Keratinocyte (primary cell): ENCODE measurements at regions not wholly inside any gene's neighbourhood (a gene's known extent, or its start where the extent isn't known, plus 50 kb on each side); places are given as distances from the start of the nearest gene placed in this dataset.

ENCODE experiments used
- CTCF ChIP-seq, 3 experiments: IDR thresholded peaks in 1 of 3; conservative IDR thresholded peaks in 1 of 3; optimal IDR thresholded peaks in 1 of 3; 2 replicates in 2 of 3; 3 replicates in 1 of 3; pipeline versions ENCODE3 to v1.5.1; 2011; ENCODE audit warnings: low read length in 3 of 3, mild to moderate bottlenecking in 3 of 3, moderate library complexity in 2 of 3, control low read depth in 1 of 3, inconsistent platforms in 1 of 3; ENCODE audit not compliant: insufficient read depth in 2 of 3; ENCODE audit errors: extremely low read depth in 1 of 3
- EZH2 ChIP-seq: IDR thresholded peaks from one replicate; pipeline ENCODE4 v1.6.1; 2012; ENCODE audit warnings: inconsistent platforms, mild to moderate bottlenecking, low read length, moderate library complexity

GRCh38 chr5:152255411-152255810 lies 149.7 kb downstream of the NMUR2 start:
- TF ChIP-seq CTCF (optimal IDR thresholded peaks at IDR 0.05 in 1 of 3, IDR thresholded peaks at IDR 0.05 in 1 of 3, conservative IDR thresholded peaks at IDR 0.05 in 1 of 3; ENCODE audit: extremely low read depth in 1 of 3, insufficient read depth in 2 of 3, low read length in 3 of 3) (no peak), EZH2 (no peak)
